ENCODE measurements at regions not wholly inside any gene's neighbourhood (a gene's known extent, or its start where the extent isn't known, plus 50 kb on each side); places are given as distances from the start of the nearest gene placed in this dataset.

GRCh38 chr22:48282804-48283203 is 1520.4 kb downstream of the TBC1D22A start:
- Histone ChIP-seq H3K36me3 (ENCODE audit: control insufficient read depth in 1 of 2, insufficient read depth in 2 of 2, low read length in 2 of 2) (no peaks in the 10 kb centered on the region), H3K4me1 (ENCODE audit: control insufficient read depth in 1 of 2, insufficient read depth in 2 of 2, low read length in 2 of 2) (no peaks in the 10 kb centered on the region), H3K27ac (ENCODE audit: low read length) (no peak overlapping the region), H3K9me3 (ENCODE audit: control insufficient read depth in 1 of 2, low read length in 2 of 2) (peaks cover 0 to 6% of the 10 kb centered on the region in 2 donors), H3K27me3 (ENCODE audit: low read depth, low read length) (no peaks in the 10 kb centered on the region), H3K4me3 (ENCODE audit: low read depth in 1 of 2, low read length in 2 of 2) (no peak overlapping the region)

- no peaks in the 10 kb centered on the region for H3K36me3 ChIP-seq (ENCODE audit: control insufficient read depth in 1 of 2, insufficient read depth in 2 of 2, low read length in 2 of 2)
- no peaks in the 10 kb centered on the region for H3K27me3 ChIP-seq (ENCODE audit: low read depth, low read length)
- H3K4me3 ChIP-seq (ENCODE audit: low read depth in 1 of 2, low read length in 2 of 2), result no peak overlapping the region
- no peak overlapping the region for H3K27ac ChIP-seq (ENCODE audit: low read length)
- peaks cover 0 to 6% of the 10 kb centered on the region in 2 donors for H3K9me3 ChIP-seq (ENCODE audit: control insufficient read depth in 1 of 2, low read length in 2 of 2)
- H3K4me1 ChIP-seq (ENCODE audit: control insufficient read depth in 1 of 2, insufficient read depth in 2 of 2, low read length in 2 of 2), result no peaks in the 10 kb centered on the region
Measured at GRCh38 chr22:48279461-48279756, 1517.0 kb downstream of the TBC1D22A start.

GRCh38 chr22:48278620-48279460 is 1516.4 kb downstream of the TBC1D22A start:
- Histone ChIP-seq H3K36me3 (ENCODE audit: control insufficient read depth in 1 of 2, insufficient read depth in 2 of 2, low read length in 2 of 2) (no peaks in the 10 kb centered on the region), H3K9me3 (ENCODE audit: control insufficient read depth in 1 of 2, low read length in 2 of 2) (peaks cover 0 to 4% of the 10 kb centered on the region in 2 donors), H3K4me1 (ENCODE audit: control insufficient read depth in 1 of 2, insufficient read depth in 2 of 2, low read length in 2 of 2) (no peaks in the 10 kb centered on the region), H3K27me3 (ENCODE audit: low read depth, low read length) (no peaks in the 10 kb centered on the region), H3K27ac (ENCODE audit: low read length) (no peak overlapping the region), H3K4me3 (ENCODE audit: low read depth in 1 of 2, low read length in 2 of 2) (no peak overlapping the region)

GRCh38 chr22:48277868-48278581 is 1515.6 kb downstream of the TBC1D22A start:
- H3K27me3 ChIP-seq (ENCODE audit: low read depth, low read length), result no peaks in the 10 kb centered on the region
- H3K36me3 ChIP-seq (ENCODE audit: control insufficient read depth in 1 of 2, insufficient read depth in 2 of 2, low read length in 2 of 2), result no peaks in the 10 kb centered on the region
- H3K27ac ChIP-seq (ENCODE audit: low read length), result no peak overlapping the region
- H3K4me1 ChIP-seq (ENCODE audit: control insufficient read depth in 1 of 2, insufficient read depth in 2 of 2, low read length in 2 of 2), result no peaks in the 10 kb centered on the region
- H3K9me3 ChIP-seq (ENCODE audit: control insufficient read depth in 1 of 2, low read length in 2 of 2), result peaks cover 0 to 4% of the 10 kb centered on the region in 2 donors
- no peak overlapping the region for H3K4me3 ChIP-seq (ENCODE audit: low read depth in 1 of 2, low read length in 2 of 2)

GRCh38 chr22:48276994-48277867 is 1514.8 kb downstream of the TBC1D22A start:
- Histone ChIP-seq H3K36me3 (ENCODE audit: control insufficient read depth in 1 of 2, insufficient read depth in 2 of 2, low read length in 2 of 2) (no peaks in the 10 kb centered on the region), H3K27me3 (ENCODE audit: low read depth, low read length) (no peaks in the 10 kb centered on the region), H3K9me3 (ENCODE audit: control insufficient read depth in 1 of 2, low read length in 2 of 2) (peaks cover 0 to 4% of the 10 kb centered on the region in 2 donors), H3K4me1 (ENCODE audit: control insufficient read depth in 1 of 2, insufficient read depth in 2 of 2, low read length in 2 of 2) (no peaks in the 10 kb centered on the region), H3K4me3 (ENCODE audit: low read depth in 1 of 2, low read length in 2 of 2) (no peak overlapping the region), H3K27ac (ENCODE audit: low read length) (no peak overlapping the region)

- H3K27me3 ChIP-seq (ENCODE audit: low read depth, low read length), result no peaks in the 10 kb centered on the region
Measured at GRCh38 chr22:48275412-48275811, 1513.0 kb downstream of the TBC1D22A start.

GRCh38 chr22:48270731-48271130 is 1508.3 kb downstream of the TBC1D22A start:
- Histone ChIP-seq H3K27ac (ENCODE audit: low read length) (no peak overlapping the region), H3K36me3 (ENCODE audit: control insufficient read depth in 1 of 2, insufficient read depth in 2 of 2, low read length in 2 of 2) (no peaks in the 10 kb centered on the region), H3K4me3 (ENCODE audit: low read depth in 1 of 2, low read length in 2 of 2) (no peak overlapping the region), H3K9me3 (ENCODE audit: control insufficient read depth in 1 of 2, low read length in 2 of 2) (no peaks in the 10 kb centered on the region), H3K27me3 (ENCODE audit: low read depth, low read length) (no peaks in the 10 kb centered on the region), H3K4me1 (ENCODE audit: control insufficient read depth in 1 of 2, insufficient read depth in 2 of 2, low read length in 2 of 2) (no peaks in the 10 kb centered on the region)

More at GRCh38 chr22:48275412-48275811, 1513.0 kb downstream of the TBC1D22A start:
- Histone ChIP-seq H3K27ac (ENCODE audit: low read length) (no peak overlapping the region), H3K4me1 (ENCODE audit: control insufficient read depth in 1 of 2, insufficient read depth in 2 of 2, low read length in 2 of 2) (no peaks in the 10 kb centered on the region), H3K9me3 (ENCODE audit: control insufficient read depth in 1 of 2, low read length in 2 of 2) (no peaks in the 10 kb centered on the region), H3K4me3 (ENCODE audit: low read depth in 1 of 2, low read length in 2 of 2) (no peak overlapping the region), H3K36me3 (ENCODE audit: control insufficient read depth in 1 of 2, insufficient read depth in 2 of 2, low read length in 2 of 2) (no peaks in the 10 kb centered on the region)

GRCh38 chr22:48268771-48269552 is 1506.5 kb downstream of the TBC1D22A start:
- H3K4me3 ChIP-seq (ENCODE audit: low read depth in 1 of 2, low read length in 2 of 2), result no peak overlapping the region
- no peaks in the 10 kb centered on the region for H3K4me1 ChIP-seq (ENCODE audit: control insufficient read depth in 1 of 2, insufficient read depth in 2 of 2, low read length in 2 of 2)
- H3K9me3 ChIP-seq (ENCODE audit: control insufficient read depth in 1 of 2, low read length in 2 of 2), result no peaks in the 10 kb centered on the region
- no peak overlapping the region for H3K27ac ChIP-seq (ENCODE audit: low read length)
- H3K36me3 ChIP-seq (ENCODE audit: control insufficient read depth in 1 of 2, insufficient read depth in 2 of 2, low read length in 2 of 2), result no peaks in the 10 kb centered on the region
- H3K27me3 ChIP-seq (ENCODE audit: low read depth, low read length), result no peaks in the 10 kb centered on the region

GRCh38 chr22:48268293-48268692 is 1505.8 kb downstream of the TBC1D22A start:
- Histone ChIP-seq H3K27me3 (ENCODE audit: low read depth, low read length) (no peaks in the 10 kb centered on the region), H3K9me3 (ENCODE audit: control insufficient read depth in 1 of 2, low read length in 2 of 2) (no peaks in the 10 kb centered on the region), H3K4me1 (ENCODE audit: control insufficient read depth in 1 of 2, insufficient read depth in 2 of 2, low read length in 2 of 2) (no peaks in the 10 kb centered on the region), H3K27ac (ENCODE audit: low read length) (no peak overlapping the region), H3K4me3 (ENCODE audit: low read depth in 1 of 2, low read length in 2 of 2) (no peak overlapping the region), H3K36me3 (ENCODE audit: control insufficient read depth in 1 of 2, insufficient read depth in 2 of 2, low read length in 2 of 2) (no peaks in the 10 kb centered on the region)

GRCh38 chr22:48267681-48268080 is 1505.2 kb downstream of the TBC1D22A start:
- no peak overlapping the region for H3K27ac ChIP-seq (ENCODE audit: low read length)
- no peaks in the 10 kb centered on the region for H3K27me3 ChIP-seq (ENCODE audit: low read depth, low read length)
- no peak overlapping the region for H3K4me3 ChIP-seq (ENCODE audit: low read depth in 1 of 2, low read length in 2 of 2)
- no peaks in the 10 kb centered on the region for H3K4me1 ChIP-seq (ENCODE audit: control insufficient read depth in 1 of 2, insufficient read depth in 2 of 2, low read length in 2 of 2)
- no peaks in the 10 kb centered on the region for H3K9me3 ChIP-seq (ENCODE audit: control insufficient read depth in 1 of 2, low read length in 2 of 2)
- H3K36me3 ChIP-seq (ENCODE audit: control insufficient read depth in 1 of 2, insufficient read depth in 2 of 2, low read length in 2 of 2), result no peaks in the 10 kb centered on the region

All from muscle layer of duodenum (tissue), 2 donors.